CD8-positive, alpha-beta memory T cell (primary cell): ENCODE measurements at regions not wholly inside any gene's neighbourhood (a gene's known extent, or its start where the extent isn't known, plus 50 kb on each side); places are given as distances from the start of the nearest gene placed in this dataset.

Experiments
- CTCF ChIA-PET: fragments of 350-600 bp; sonication (Branson Sonifier 250); formaldehyde crosslinking; loops from one replicate; lab custom pipeline; 2021; ENCODE audit warnings: antibody characterized with exemption; lab: Charles Lee
- POLR2A ChIA-PET: fragments of 350-600 bp; sonication (Branson Sonifier 250); formaldehyde crosslinking; loops from one replicate; lab custom pipeline; 2021; ENCODE audit warnings: antibody characterized with exemption; lab: Charles Lee
- DNase-seq, 5 donors: peaks; one replicate each; pipeline versions ENCODE4 v3.0.0 to v3.0.0-alpha.2; 2020 to 2022; ENCODE audit warnings: mixed read lengths in 1 of 5
- H3K27ac ChIP-seq: one replicate; pipeline ENCODE4 v1.7.0; 2013; ENCODE audit warnings: low read depth, mild to moderate bottlenecking, low read length, moderate library complexity
- H3K27me3 ChIP-seq: 2 replicates; pipeline ENCODE4 v1.7.0; 2013; ENCODE audit warnings: low read length, mild to moderate bottlenecking; ENCODE audit not compliant: insufficient read depth, poor library complexity, severe bottlenecking
- H3K36me3 ChIP-seq: 2 replicates; pipeline ENCODE4 v1.7.0; 2013; ENCODE audit warnings: mild to moderate bottlenecking, low read length, moderate library complexity; ENCODE audit not compliant: insufficient read depth
- H3K4me1 ChIP-seq: 2 replicates; pipeline ENCODE4 v1.7.0; 2013; ENCODE audit warnings: mild to moderate bottlenecking, low read length, moderate library complexity; ENCODE audit not compliant: insufficient read depth
- H3K4me3 ChIP-seq: 2 replicates; pipeline ENCODE4 v1.7.0; 2013; ENCODE audit warnings: mild to moderate bottlenecking, low read length
- H3K9me3 ChIP-seq: 2 replicates; pipeline ENCODE4 v1.7.0; 2013; ENCODE audit warnings: mild to moderate bottlenecking, low read length
- H3K27ac Mint-ChIP-seq, 8 donors: one replicate each; pipeline ENCODE4 v1.8.0; 2020 to 2021; ENCODE audit warnings: mixed read lengths in 8 of 8, mild to moderate bottlenecking in 6 of 8, inconsistent platforms in 3 of 8, moderate library complexity in 3 of 8
- H3K27me3 Mint-ChIP-seq, 2 donors: one replicate each; pipeline ENCODE4 v1.8.0; 2020 to 2021; ENCODE audit warnings: mixed read lengths in 2 of 2, mild to moderate bottlenecking in 1 of 2, moderate library complexity in 1 of 2
- H3K36me3 Mint-ChIP-seq, 3 donors: one replicate each; pipeline ENCODE4 v1.8.0; 2020 to 2021; ENCODE audit warnings: mixed read lengths in 3 of 3, inconsistent platforms in 1 of 3, mild to moderate bottlenecking in 1 of 3
- H3K4me1 Mint-ChIP-seq, 3 donors: one replicate each; pipeline ENCODE4 v1.8.0; 2020 to 2021; ENCODE audit warnings: mixed read lengths in 3 of 3, inconsistent platforms in 1 of 3, mild to moderate bottlenecking in 1 of 3
- H3K4me3 Mint-ChIP-seq, 7 donors: one replicate each; pipeline ENCODE4 v1.8.0; 2020 to 2021; ENCODE audit warnings: mixed read lengths in 7 of 7, mild to moderate bottlenecking in 6 of 7, moderate library complexity in 4 of 7, inconsistent platforms in 2 of 7
- H3K9me3 Mint-ChIP-seq, 5 donors: one replicate each; pipeline ENCODE4 v1.8.0; 2020 to 2022; ENCODE audit warnings: mixed read lengths in 5 of 5, mild to moderate bottlenecking in 3 of 5, moderate library complexity in 2 of 5, inconsistent platforms in 1 of 5

DNA sequence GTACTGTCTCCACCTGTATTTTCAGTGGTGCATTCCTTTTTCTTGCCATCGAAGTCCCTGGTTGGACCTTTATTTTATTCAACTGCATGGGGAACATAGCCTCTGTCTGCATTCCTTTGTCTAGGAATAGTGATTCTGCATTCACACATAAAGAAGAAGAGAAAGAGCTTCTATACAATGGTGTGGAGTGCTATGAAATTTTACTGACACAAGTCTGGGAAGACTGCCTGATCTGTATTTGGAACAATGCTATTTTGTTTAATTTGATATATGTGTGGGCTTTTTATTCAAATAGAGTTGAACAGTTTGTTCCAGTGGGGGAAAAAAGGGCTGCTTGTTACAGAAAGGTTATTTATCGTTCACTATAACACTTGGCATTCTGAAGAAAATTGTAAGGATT lies 375.7 kb upstream of the POU3F2 start:
- no peak overlapping the region for H3K4me3 Mint-ChIP-seq
- no peak overlapping the region for H3K4me3 ChIP-seq
- H3K9me3 Mint-ChIP-seq, result peaks cover 0 to 3% (median 0%) of the 10 kb centered on the region in 5 donors
- H3K36me3 Mint-ChIP-seq, result no peaks in the 10 kb centered on the region
- ChIA-PET POLR2A (no interaction called here), CTCF (no interaction called here)
- no peaks in the 10 kb centered on the region for H3K9me3 ChIP-seq
- no peak overlapping the region for H3K27ac Mint-ChIP-seq
- no peaks in the 10 kb centered on the region for H3K36me3 ChIP-seq
- no peaks in the 10 kb centered on the region for H3K27me3 ChIP-seq
- no peak for DNase-seq
- H3K27me3 Mint-ChIP-seq, result no peaks in the 10 kb centered on the region
- no peak overlapping the region for H3K27ac ChIP-seq
- no peaks in the 10 kb centered on the region for H3K4me1 ChIP-seq
- H3K4me1 Mint-ChIP-seq, result no peaks in the 10 kb centered on the region

- CTCF ChIA-PET, result no interaction called here
- no peaks in the 10 kb centered on the region for H3K4me1 ChIP-seq
- no peaks in the 10 kb centered on the region for H3K36me3 ChIP-seq
- no peak overlapping the region for H3K27ac ChIP-seq
- no peak overlapping the region for H3K4me3 ChIP-seq
- no peak overlapping the region for H3K4me3 Mint-ChIP-seq
- no peaks in the 10 kb centered on the region for H3K4me1 Mint-ChIP-seq
- no peaks in the 10 kb centered on the region for H3K27me3 ChIP-seq
- no peaks in the 10 kb centered on the region for H3K36me3 Mint-ChIP-seq
- no peak overlapping the region for H3K27ac Mint-ChIP-seq
- POLR2A ChIA-PET, result no interaction called here
- H3K27me3 Mint-ChIP-seq, result no peaks in the 10 kb centered on the region
- H3K9me3 Mint-ChIP-seq, result peaks cover 0 to 2% (median 0%) of the 10 kb centered on the region in 5 donors
- H3K9me3 ChIP-seq, result no peaks in the 10 kb centered on the region
- DNase-seq, result no peak
These were observed 371.1 kb upstream of the POU3F2 start for GRCh38 chr6:98463038-98464000.

- Mint-ChIP-seq H3K27me3 (no peaks in the 10 kb centered on the region), H3K9me3 (peaks cover 2 to 20% (median 10%) of the 10 kb centered on the region in 5 donors), H3K4me1 (no peaks in the 10 kb centered on the region), H3K36me3 (no peaks in the 10 kb centered on the region), H3K27ac (no peak overlapping the region), H3K4me3 (no peak overlapping the region)
- DNase-seq, result no peak
- Histone ChIP-seq H3K4me1 (no peaks in the 10 kb centered on the region), H3K27ac (no peak overlapping the region), H3K36me3 (no peaks in the 10 kb centered on the region), H3K4me3 (no peak overlapping the region), H3K9me3 (no peaks in the 10 kb centered on the region), H3K27me3 (no peaks in the 10 kb centered on the region)
- POLR2A ChIA-PET, result no interaction called here
- CTCF ChIA-PET, result no interaction called here
These were observed 367.3 kb upstream of the POU3F2 start for GRCh38 chr6:98467091-98467490.

DNA sequence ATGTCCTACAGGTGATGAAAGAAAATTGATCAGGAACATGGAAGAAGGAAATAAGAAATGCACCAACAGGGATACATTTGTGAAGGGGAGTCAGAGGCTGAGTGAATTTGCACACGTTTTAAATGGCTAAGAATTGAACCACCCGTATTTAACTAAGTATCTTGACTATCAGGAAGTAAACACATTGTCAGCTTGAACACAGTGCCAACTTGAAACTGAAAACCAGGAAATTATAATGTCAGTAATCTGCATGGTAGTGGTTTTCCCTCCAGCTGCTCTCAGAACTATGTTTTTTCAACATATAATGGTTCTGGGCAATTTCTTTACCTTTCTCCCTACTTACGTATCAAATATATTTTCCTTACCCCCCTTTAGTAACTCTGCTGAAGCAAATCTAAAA lies 366.5 kb upstream of the POU3F2 start:
- Mint-ChIP-seq H3K27me3 (no peaks in the 10 kb centered on the region), H3K9me3 (peaks cover 2 to 20% (median 10%) of the 10 kb centered on the region in 5 donors), H3K27ac (no peak overlapping the region), H3K4me1 (no peaks in the 10 kb centered on the region), H3K4me3 (no peak overlapping the region), H3K36me3 (no peaks in the 10 kb centered on the region)
- Histone ChIP-seq H3K4me3 (no peak overlapping the region), H3K27ac (no peak overlapping the region), H3K4me1 (no peaks in the 10 kb centered on the region), H3K27me3 (no peaks in the 10 kb centered on the region), H3K9me3 (no peaks in the 10 kb centered on the region), H3K36me3 (no peaks in the 10 kb centered on the region)
- POLR2A ChIA-PET, result no interaction called here
- DNase-seq, result no peak
- CTCF ChIA-PET, result no interaction called here

DNA sequence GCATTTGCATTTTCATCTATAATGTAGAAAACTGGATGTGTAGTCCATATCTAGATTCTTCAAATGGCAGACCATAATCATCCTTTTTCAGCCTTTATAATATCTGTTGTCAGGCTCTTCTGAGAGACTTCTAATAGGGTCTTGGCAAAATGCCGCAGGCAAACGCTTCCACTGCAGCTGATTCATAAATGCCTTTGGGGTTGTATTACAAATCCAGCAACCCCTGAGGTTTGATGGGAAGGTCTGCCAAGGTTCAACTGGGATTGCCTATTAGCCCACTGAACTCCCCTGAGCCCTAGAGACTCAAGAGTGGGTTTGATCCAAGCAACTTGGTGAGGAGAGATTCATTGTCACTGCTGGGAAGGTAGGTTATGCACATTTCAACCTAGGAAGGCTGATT lies 365.2 kb upstream of the POU3F2 start:
- Mint-ChIP-seq H3K4me3 (no peak overlapping the region), H3K9me3 (peaks cover 2 to 20% (median 10%) of the 10 kb centered on the region in 5 donors), H3K27ac (no peak overlapping the region), H3K27me3 (no peaks in the 10 kb centered on the region), H3K36me3 (no peaks in the 10 kb centered on the region), H3K4me1 (no peaks in the 10 kb centered on the region)
- Histone ChIP-seq H3K27me3 (no peaks in the 10 kb centered on the region), H3K9me3 (no peaks in the 10 kb centered on the region), H3K4me3 (no peak overlapping the region), H3K27ac (no peak overlapping the region), H3K4me1 (no peaks in the 10 kb centered on the region), H3K36me3 (no peaks in the 10 kb centered on the region)
- no peak for DNase-seq
- CTCF ChIA-PET, result no interaction called here
- POLR2A ChIA-PET, result no interaction called here

- H3K4me1 ChIP-seq, result no peaks in the 10 kb centered on the region
- H3K4me3 ChIP-seq, result no peak overlapping the region
- H3K36me3 ChIP-seq, result no peaks in the 10 kb centered on the region
- Mint-ChIP-seq H3K4me1 (no peaks in the 10 kb centered on the region), H3K27me3 (no peaks in the 10 kb centered on the region), H3K36me3 (no peaks in the 10 kb centered on the region), H3K9me3 (peaks cover 2 to 20% (median 10%) of the 10 kb centered on the region in 5 donors), H3K27ac (no peak overlapping the region), H3K4me3 (no peak overlapping the region)
- no peak for DNase-seq
- H3K9me3 ChIP-seq, result no peaks in the 10 kb centered on the region
- no peaks in the 10 kb centered on the region for H3K27me3 ChIP-seq
- no peak overlapping the region for H3K27ac ChIP-seq
- CTCF ChIA-PET, result no interaction called here
- POLR2A ChIA-PET, result no interaction called here
These were observed 363.6 kb upstream of the POU3F2 start for GRCh38 chr6:98470821-98471220.

GRCh38 chr6:98471444-98471843 lies 362.9 kb upstream of the POU3F2 start:
- Histone ChIP-seq H3K27me3 (no peaks in the 10 kb centered on the region), H3K9me3 (no peaks in the 10 kb centered on the region), H3K4me1 (no peaks in the 10 kb centered on the region), H3K4me3 (no peak overlapping the region), H3K27ac (no peak overlapping the region), H3K36me3 (no peaks in the 10 kb centered on the region)
- ChIA-PET CTCF (no interaction called here), POLR2A (no interaction called here)
- no peak for DNase-seq
- H3K9me3 Mint-ChIP-seq, result peaks cover 2 to 20% (median 10%) of the 10 kb centered on the region in 5 donors
- no peaks in the 10 kb centered on the region for H3K27me3 Mint-ChIP-seq
- H3K27ac Mint-ChIP-seq, result no peak overlapping the region
- no peaks in the 10 kb centered on the region for H3K36me3 Mint-ChIP-seq
- no peak overlapping the region for H3K4me3 Mint-ChIP-seq
- H3K4me1 Mint-ChIP-seq, result no peaks in the 10 kb centered on the region

GRCh38 chr6:98477231-98477630 lies 357.1 kb upstream of the POU3F2 start:
- ChIA-PET POLR2A (no interaction called here), CTCF (no interaction called here)
- H3K27ac ChIP-seq, result no peak overlapping the region
- H3K36me3 Mint-ChIP-seq, result no peaks in the 10 kb centered on the region
- H3K36me3 ChIP-seq, result no peaks in the 10 kb centered on the region
- H3K4me1 ChIP-seq, result no peaks in the 10 kb centered on the region
- H3K4me3 ChIP-seq, result no peak overlapping the region
- DNase-seq, result no peak
- no peaks in the 10 kb centered on the region for H3K9me3 ChIP-seq
- H3K27ac Mint-ChIP-seq, result no peak overlapping the region
- H3K9me3 Mint-ChIP-seq, result peaks cover 0 to 5% (median 0%) of the 10 kb centered on the region in 5 donors
- H3K4me1 Mint-ChIP-seq, result no peaks in the 10 kb centered on the region
- H3K4me3 Mint-ChIP-seq, result no peak overlapping the region
- H3K27me3 ChIP-seq, result no peaks in the 10 kb centered on the region
- H3K27me3 Mint-ChIP-seq, result no peaks in the 10 kb centered on the region
